ENCODE measurements at regions not wholly inside any gene's neighbourhood (a gene's known extent, or its start where the extent isn't known, plus 50 kb on each side); places are given as distances from the start of the nearest gene placed in this dataset.

GRCh38 chr3:147210676-147211075, 195.7 kb downstream of the ZIC4 start:
- TF ChIP-seq, protein P1, sequence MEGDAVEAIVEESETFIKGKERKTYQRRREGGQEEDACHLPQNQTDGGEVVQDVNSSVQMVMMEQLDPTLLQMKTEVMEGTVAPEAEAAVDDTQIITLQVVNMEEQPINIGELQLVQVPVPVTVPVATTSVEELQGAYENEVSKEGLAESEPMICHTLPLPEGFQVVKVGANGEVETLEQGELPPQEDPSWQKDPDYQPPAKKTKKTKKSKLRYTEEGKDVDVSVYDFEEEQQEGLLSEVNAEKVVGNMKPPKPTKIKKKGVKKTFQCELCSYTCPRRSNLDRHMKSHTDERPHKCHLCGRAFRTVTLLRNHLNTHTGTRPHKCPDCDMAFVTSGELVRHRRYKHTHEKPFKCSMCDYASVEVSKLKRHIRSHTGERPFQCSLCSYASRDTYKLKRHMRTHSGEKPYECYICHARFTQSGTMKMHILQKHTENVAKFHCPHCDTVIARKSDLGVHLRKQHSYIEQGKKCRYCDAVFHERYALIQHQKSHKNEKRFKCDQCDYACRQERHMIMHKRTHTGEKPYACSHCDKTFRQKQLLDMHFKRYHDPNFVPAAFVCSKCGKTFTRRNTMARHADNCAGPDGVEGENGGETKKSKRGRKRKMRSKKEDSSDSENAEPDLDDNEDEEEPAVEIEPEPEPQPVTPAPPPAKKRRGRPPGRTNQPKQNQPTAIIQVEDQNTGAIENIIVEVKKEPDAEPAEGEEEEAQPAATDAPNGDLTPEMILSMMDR (IDR thresholded peaks at IDR 0.05; ENCODE audit: borderline replicate concordance, extremely low read depth, low read length, poor library complexity, severe bottlenecking): no peak
- no peak for TF ChIP-seq EZH2 (IDR thresholded peaks at IDR 0.05; ENCODE audit: borderline replicate concordance, low read depth, low read length, severe bottlenecking)
